GM23338 (cell line): ENCODE measurements at regions not wholly inside any gene's neighbourhood (a gene's known extent, or its start where the extent isn't known, plus 50 kb on each side); places are given as distances from the start of the nearest gene placed in this dataset.

Experiments
- ATAC-seq: fragments of 200-7000 bp; cut with Tn5 transposase; 3 replicates; pipeline ENCODE4 v1.9.1; 2020
- DNase-seq: peaks from one replicate; pipeline ENCODE4 v3.0.0-alpha.2; 2015; ENCODE audit warnings: low spot score
- H2AFZ ChIP-seq: fragments of 200-600 bp; sonication (generic); 2 replicates; pipeline ENCODE4 v1.8.0; 2016; ENCODE audit warnings: antibody characterized with exemption, mild to moderate bottlenecking, moderate library complexity
- H3F3A ChIP-seq: fragments of 200-600 bp; sonication (generic); replicated peaks from 2 replicates; pipeline ENCODE4 v1.8.0; 2017; ENCODE audit warnings: antibody characterized with exemption, mixed run types, low read depth
- H3K27ac ChIP-seq: fragments of 200-600 bp; sonication (generic); 2 replicates; pipeline ENCODE4 v1.6.1; 2016; ENCODE audit warnings: low read depth
- H3K27me3 ChIP-seq: fragments of 200-600 bp; sonication (generic); 2 replicates; pipeline ENCODE4 v1.8.0; 2016; ENCODE audit warnings: mild to moderate bottlenecking, mixed run types, moderate library complexity; ENCODE audit not compliant: insufficient read depth
- H3K36me3 ChIP-seq: fragments of 200-600 bp; sonication (generic); 2 replicates; pipeline ENCODE4 v1.8.0; 2016; ENCODE audit warnings: mild to moderate bottlenecking; ENCODE audit not compliant: insufficient read depth
- H3K4me1 ChIP-seq: fragments of 200-600 bp; sonication (generic); 2 replicates; pipeline ENCODE4 v1.8.0; 2016; ENCODE audit warnings: mild to moderate bottlenecking, moderate library complexity; ENCODE audit not compliant: insufficient read depth
- H3K4me2 ChIP-seq: fragments of 200-600 bp; sonication (generic); 2 replicates; pipeline ENCODE4 v1.7.1; 2017; ENCODE audit warnings: mixed run types
- H3K4me3 ChIP-seq: fragments of 200-600 bp; sonication (generic); 2 replicates; pipeline ENCODE4 v1.6.1; 2016; ENCODE audit warnings: mixed run types
- H3K79me2 ChIP-seq: fragments of 200-600 bp; sonication (generic); replicated peaks from 2 replicates; pipeline ENCODE4 v1.8.0; 2017; ENCODE audit warnings: mild to moderate bottlenecking; ENCODE audit not compliant: insufficient read depth
- H3K9me2 ChIP-seq: fragments of 200-600 bp; sonication (generic); 2 replicates; pipeline ENCODE4 v1.8.0; 2017; ENCODE audit not compliant: insufficient read depth
- H4K20me1 ChIP-seq: fragments of 200-600 bp; sonication (generic); replicated peaks from 2 replicates; pipeline ENCODE4 v1.8.0; 2017; ENCODE audit warnings: mild to moderate bottlenecking; ENCODE audit not compliant: insufficient read depth
- H3K27ac Mint-ChIP-seq: 2 replicates; pipeline ENCODE4 v1.8.0; 2020; ENCODE audit warnings: inconsistent platforms, mild to moderate bottlenecking, moderate library complexity, mixed read lengths
- H3K27me3 Mint-ChIP-seq: 3 replicates; pipeline ENCODE4 v1.8.0; 2022; ENCODE audit warnings: low read depth, mild to moderate bottlenecking, moderate library complexity, mixed read lengths, inconsistent platforms; ENCODE audit not compliant: insufficient read depth, poor library complexity
- H3K36me3 Mint-ChIP-seq: 3 replicates; pipeline ENCODE4 v1.8.0; 2021; ENCODE audit warnings: low read depth, mild to moderate bottlenecking, inconsistent platforms, moderate library complexity, mixed read lengths
- H3K4me1 Mint-ChIP-seq: 3 replicates; pipeline ENCODE4 v1.8.0; 2020; ENCODE audit warnings: mild to moderate bottlenecking, inconsistent platforms, mixed read lengths
- H3K4me3 Mint-ChIP-seq: 3 replicates; pipeline ENCODE4 v1.8.0; 2021; ENCODE audit warnings: moderate library complexity, mild to moderate bottlenecking, inconsistent platforms, mixed read lengths
- H3K9me3 Mint-ChIP-seq: 3 replicates; pipeline ENCODE4 v1.8.0; 2020; ENCODE audit warnings: moderate library complexity, mild to moderate bottlenecking, inconsistent platforms, mixed read lengths
- CREB1 ChIP-seq: fragments of 250-450 bp; sonication (Bioruptor Pico); IDR thresholded peaks from 2 replicates; pipeline ENCODE4 v1.5.0; 2020; ENCODE audit warnings: low read depth, mild to moderate bottlenecking, moderate library complexity
- ETS1 ChIP-seq: IDR thresholded peaks from 2 replicates; pipeline ENCODE4 v1.6.1; 2016; ENCODE audit warnings: antibody characterized with exemption
- EZH2 ChIP-seq: fragments of 200-600 bp; sonication (generic); IDR thresholded peaks from one replicate; pipeline ENCODE4 v1.8.0; 2017; ENCODE audit warnings: antibody characterized with exemption, mild to moderate bottlenecking, low read depth; ENCODE audit not compliant: unreplicated experiment
- EZH2phosphoT487 ChIP-seq: fragments of 200-600 bp; sonication (generic); IDR thresholded peaks from one replicate; pipeline ENCODE4 v1.8.1; 2018; ENCODE audit warnings: antibody characterized with exemption; ENCODE audit not compliant: unreplicated experiment
- JUNB ChIP-seq: IDR thresholded peaks from one replicate; pipeline ENCODE4 v1.6.1; 2016; ENCODE audit warnings: antibody characterized with exemption; ENCODE audit not compliant: unreplicated experiment
- NANOG ChIP-seq: IDR thresholded peaks from 2 replicates; pipeline ENCODE4 v1.6.1; 2016; ENCODE audit warnings: antibody characterized with exemption, borderline replicate concordance
- POLR2AphosphoS5 ChIP-seq: IDR thresholded peaks from 2 replicates; pipeline ENCODE4 v1.6.1; 2016; ENCODE audit warnings: antibody characterized with exemption, low read depth
- REST ChIP-seq: IDR thresholded peaks from one replicate; pipeline ENCODE4 v1.6.1; 2018; ENCODE audit warnings: antibody characterized with exemption; ENCODE audit not compliant: unreplicated experiment
- STAT1 ChIP-seq: IDR thresholded peaks from one replicate; pipeline ENCODE4 v1.6.1; 2016; ENCODE audit warnings: antibody characterized with exemption; ENCODE audit not compliant: unreplicated experiment
- ZNF114 ChIP-seq: fragments of 250-450 bp; sonication (Bioruptor Pico); IDR thresholded peaks from 2 replicates; pipeline ENCODE4 v1.5.0; 2020; ENCODE audit warnings: mild to moderate bottlenecking, moderate library complexity
- ZNF331 ChIP-seq: fragments of 250-450 bp; sonication (Bioruptor Pico); IDR thresholded peaks from 2 replicates; pipeline ENCODE4 v1.5.0; 2020; ENCODE audit warnings: low read depth, mild to moderate bottlenecking, moderate library complexity
- ZNF462 ChIP-seq: fragments of 250-450 bp; sonication (Bioruptor Pico); IDR thresholded peaks from 2 replicates; pipeline ENCODE4 v1.5.0; 2020; ENCODE audit warnings: mild to moderate bottlenecking, moderate library complexity
- TF ChIP-seq, protein P1 (sequence below), 2 experiments: fragments of 200-600 bp in 1 of 2; sonication (generic) in 1 of 2; conservative IDR thresholded peaks; 2 replicates each; pipeline versions ENCODE4 v1.5.1 to v1.6.1; 2016 to 2017; ENCODE audit warnings: antibody characterized with exemption in 2 of 2, low read depth in 2 of 2, mild to moderate bottlenecking in 2 of 2, moderate library complexity in 1 of 2

DNA sequence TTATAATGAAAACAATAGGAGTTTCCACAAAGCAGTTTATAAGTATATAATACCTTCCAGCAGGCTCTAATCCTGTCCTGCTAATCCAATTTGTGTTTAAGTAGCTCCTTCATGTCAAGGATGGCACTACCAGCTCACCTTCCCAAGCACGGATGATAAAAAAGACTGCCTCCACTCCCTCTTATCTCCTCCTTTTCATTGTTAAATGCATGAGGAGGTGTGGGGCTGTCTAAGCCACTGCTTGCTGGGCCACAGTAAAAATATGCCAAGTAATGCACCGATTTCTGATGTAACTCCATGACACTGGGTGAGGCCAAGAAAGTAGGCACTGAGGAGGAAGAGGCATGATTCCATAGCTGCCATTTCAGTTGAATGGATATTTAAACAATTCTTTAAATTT lies 193.1 kb downstream of the ZIC5 start:
- Histone ChIP-seq H3K4me3 (no peak overlapping the region), H3K4me2 (no peak overlapping the region), H3K27me3 (no peaks in the 10 kb centered on the region), H3K27ac (no peak overlapping the region; the same call in 1 of the 2 replicates), H3F3A (no peaks in the 10 kb centered on the region), H3K79me2 (no peaks in the 10 kb centered on the region), H3K9me2 (no peaks in the 10 kb centered on the region), H3K36me3 (0 out of 2 replicates have a peak, but pooled peaks cover 3% of the 10 kb centered on the region), H3K4me1 (no peaks in the 10 kb centered on the region; the same call in 1 of the 2 replicates), H4K20me1 (no peaks in the 10 kb centered on the region), H2AFZ (no peak overlapping the region)
- Mint-ChIP-seq H3K9me3 (peaks cover 4% of the 10 kb centered on the region), H3K27me3 (peaks cover 8% of the 10 kb centered on the region), H3K4me1 (peaks cover 5% of the 10 kb centered on the region; the same call in 2 of the 3 replicates), H3K27ac (no peak overlapping the region), H3K36me3 (peaks cover 26% of the 10 kb centered on the region), H3K4me3 (no peak overlapping the region)
- TF ChIP-seq STAT1 (no peak), EZH2 (no peak), ETS1 (no peak), NANOG (no peak), CREB1 (CRISPR knock-in tag) (no peak), EZH2phosphoT487 (no peak), ZNF331 (CRISPR knock-in tag) (no peak), ZNF462 (CRISPR knock-in tag) (no peak), REST (no peak), POLR2AphosphoS5 (no peak), JUNB (no peak), ZNF114 (CRISPR knock-in tag) (no peak)
- TF ChIP-seq, protein P1, sequence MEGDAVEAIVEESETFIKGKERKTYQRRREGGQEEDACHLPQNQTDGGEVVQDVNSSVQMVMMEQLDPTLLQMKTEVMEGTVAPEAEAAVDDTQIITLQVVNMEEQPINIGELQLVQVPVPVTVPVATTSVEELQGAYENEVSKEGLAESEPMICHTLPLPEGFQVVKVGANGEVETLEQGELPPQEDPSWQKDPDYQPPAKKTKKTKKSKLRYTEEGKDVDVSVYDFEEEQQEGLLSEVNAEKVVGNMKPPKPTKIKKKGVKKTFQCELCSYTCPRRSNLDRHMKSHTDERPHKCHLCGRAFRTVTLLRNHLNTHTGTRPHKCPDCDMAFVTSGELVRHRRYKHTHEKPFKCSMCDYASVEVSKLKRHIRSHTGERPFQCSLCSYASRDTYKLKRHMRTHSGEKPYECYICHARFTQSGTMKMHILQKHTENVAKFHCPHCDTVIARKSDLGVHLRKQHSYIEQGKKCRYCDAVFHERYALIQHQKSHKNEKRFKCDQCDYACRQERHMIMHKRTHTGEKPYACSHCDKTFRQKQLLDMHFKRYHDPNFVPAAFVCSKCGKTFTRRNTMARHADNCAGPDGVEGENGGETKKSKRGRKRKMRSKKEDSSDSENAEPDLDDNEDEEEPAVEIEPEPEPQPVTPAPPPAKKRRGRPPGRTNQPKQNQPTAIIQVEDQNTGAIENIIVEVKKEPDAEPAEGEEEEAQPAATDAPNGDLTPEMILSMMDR (conservative IDR thresholded peaks at IDR 0.05; ENCODE audit: low read depth in 2 of 2): no peak
- DNase-seq (no peak), ATAC-seq (no peak)
